HG03108 (cell line): ENCODE measurements at regions not wholly inside any gene's neighbourhood (a gene's known extent, or its start where the extent isn't known, plus 50 kb on each side); places are given as distances from the start of the nearest gene placed in this dataset.

Experiments
- ATAC-seq: cut with Tn5 transposase; IDR thresholded peaks from one replicate; pipeline ENCODE4 v1.9.1; 2021; ENCODE audit warnings: moderate library complexity; ENCODE audit not compliant: unreplicated experiment

DNA sequence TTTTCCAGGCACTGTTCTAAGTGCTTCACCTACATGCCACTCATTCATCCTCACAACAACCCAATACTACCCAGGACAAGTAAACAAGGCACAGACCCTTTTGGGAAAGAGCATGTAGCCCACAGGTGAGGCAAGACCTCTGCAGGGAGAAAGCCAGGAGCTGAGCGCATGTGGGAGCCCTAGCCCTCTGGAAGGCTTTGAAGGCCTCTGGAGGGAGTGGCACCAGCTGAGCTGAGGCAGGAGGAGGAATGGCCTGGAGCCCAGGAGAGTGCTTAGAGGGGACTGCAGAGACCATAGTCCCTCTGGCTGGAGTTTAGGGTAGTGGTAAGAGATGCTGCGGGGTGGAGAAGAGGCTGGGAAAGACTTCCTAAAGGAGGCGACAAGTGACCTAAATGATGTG is 516.5 kb downstream of the FUT8 start:
- ATAC-seq: no peak

DNA sequence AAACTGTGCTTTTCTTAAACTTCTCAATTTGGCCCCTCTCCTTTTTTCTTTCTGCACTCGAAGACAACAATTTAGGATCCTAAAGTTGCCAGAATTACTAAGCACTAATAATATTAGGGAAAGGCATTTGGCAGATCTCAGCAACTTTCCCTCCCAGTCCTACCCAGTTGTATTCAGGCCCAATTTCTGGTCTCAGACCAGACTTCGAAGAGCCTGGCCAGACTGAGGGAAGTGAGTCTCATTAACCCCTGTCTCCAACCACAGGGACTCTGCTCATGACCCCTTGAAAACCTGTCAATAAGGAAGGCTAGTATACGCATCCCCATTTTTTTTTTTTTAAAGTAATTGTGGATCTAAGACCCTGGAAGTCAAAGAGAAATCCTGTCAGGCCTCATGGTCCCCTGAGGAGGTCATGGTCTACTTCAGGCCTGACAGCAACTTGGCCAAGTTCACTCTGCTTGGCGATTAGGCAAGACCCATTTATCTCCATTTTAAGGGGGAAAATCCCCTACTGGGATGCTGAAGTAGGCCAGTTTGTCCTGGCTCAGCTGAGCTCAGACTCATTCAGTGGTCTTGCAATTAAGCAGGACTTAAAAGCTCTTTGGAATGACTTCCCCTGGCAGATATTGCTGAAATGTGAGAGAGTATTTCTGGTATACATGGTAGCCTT is 521.0 kb downstream of the FUT8 start:
- ATAC-seq: no peak

- ATAC-seq: no peak
Observed at GRCh38 chr14:65934070-65934435, 521.5 kb downstream of the FUT8 start.

DNA sequence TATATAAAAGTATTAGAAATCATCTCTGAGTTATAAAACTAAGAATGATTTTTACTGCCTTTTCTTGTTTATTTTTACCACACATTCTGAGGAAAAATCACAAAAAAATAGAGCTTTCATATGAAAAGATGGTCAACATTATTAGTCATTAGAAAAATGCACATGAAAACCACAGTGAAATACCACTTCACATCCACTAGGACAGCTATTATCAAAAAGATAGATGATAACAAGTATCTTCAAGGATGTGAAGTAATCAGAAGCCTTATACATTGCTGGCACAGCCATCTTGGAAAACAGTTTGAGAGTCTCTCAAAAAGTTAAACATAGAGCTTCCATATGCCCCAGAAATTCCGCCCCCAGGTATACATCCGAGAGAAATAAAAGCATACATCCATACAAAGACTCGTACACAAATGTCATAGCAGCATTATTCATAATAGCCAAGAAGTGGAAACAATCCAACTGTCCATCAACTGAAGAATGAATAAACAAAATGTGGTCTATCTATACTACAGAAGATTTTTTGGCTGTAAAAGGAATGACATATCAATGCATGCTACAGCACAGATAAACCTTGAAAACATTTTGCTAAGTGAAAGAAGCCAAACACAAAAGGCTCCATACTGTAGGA is 523.9 kb downstream of the FUT8 start:
- ATAC-seq: no peak

DNA sequence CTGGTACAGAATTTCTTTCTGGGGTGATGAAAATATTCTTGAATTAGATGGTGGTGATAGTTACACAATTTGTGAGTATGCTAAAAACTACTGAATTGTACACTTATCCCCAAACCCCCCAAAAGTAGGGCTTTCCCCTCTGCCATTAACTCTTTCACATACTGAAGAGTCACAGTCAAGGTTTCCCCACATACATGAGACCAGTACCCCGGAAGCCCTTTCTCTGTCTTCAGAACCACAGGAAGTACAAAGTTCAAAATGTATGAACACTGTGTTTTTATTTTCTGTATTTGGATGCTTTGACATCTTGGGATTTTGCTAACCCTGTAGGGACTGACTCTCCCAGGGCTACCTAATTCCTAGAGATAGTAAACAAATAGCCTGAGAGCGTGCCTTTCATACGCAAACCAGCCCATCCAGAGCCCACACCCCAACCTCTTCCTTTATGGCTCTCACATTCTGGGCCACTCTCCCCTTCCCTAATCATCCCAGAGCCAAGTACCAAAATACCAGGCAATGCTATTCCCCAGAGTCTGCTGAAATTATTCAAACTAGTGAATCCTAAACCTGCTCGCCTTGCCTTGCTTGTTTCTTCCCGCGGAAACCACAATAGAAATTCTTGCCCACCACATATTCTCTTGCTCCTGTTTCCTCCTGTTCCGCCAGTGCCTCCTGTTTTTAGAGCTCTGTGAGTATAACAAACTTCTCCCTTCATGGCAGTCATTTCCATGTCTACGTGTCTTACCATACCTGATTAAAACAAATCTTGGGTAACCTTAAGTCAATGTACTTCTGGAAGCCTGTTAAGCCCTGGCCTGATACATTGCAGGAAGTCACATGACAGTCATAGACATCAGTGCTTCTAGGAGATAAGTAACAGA is 524.8 kb downstream of the FUT8 start:
- no peak for ATAC-seq

GRCh38 chr14:65937960-65938316 is 525.4 kb downstream of the FUT8 start:
- no peak for ATAC-seq

- ATAC-seq: no peak
Observed at GRCh38 chr14:65938738-65939137, 526.2 kb downstream of the FUT8 start.

GRCh38 chr14:65939184-65939583 is 526.7 kb downstream of the FUT8 start:
- ATAC-seq: no peak

- no peak for ATAC-seq
Observed at GRCh38 chr14:65940056-65940735, 527.7 kb downstream of the FUT8 start.

- ATAC-seq: no peak
Observed at GRCh38 chr14:65941091-65941490, 528.6 kb downstream of the FUT8 start.

DNA sequence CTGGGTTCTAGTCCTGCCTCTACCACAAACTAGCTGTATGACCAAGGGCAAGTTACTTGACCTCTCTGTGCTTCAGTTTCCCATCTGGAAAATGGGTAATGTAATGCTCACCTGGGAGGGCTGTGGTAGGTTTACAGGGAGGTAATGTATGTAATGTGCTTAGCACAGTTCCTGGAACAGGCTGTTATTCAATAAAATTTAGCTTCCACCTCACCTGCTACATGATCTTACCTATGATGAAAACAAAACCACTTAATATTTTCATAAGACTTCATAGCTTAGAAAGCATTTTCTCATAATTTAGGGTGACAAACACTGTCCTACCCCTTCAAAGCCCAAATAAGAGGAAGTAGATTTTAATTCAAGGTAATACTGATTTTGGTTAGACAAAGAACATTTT is 530.6 kb downstream of the FUT8 start:
- ATAC-seq: no peak

DNA sequence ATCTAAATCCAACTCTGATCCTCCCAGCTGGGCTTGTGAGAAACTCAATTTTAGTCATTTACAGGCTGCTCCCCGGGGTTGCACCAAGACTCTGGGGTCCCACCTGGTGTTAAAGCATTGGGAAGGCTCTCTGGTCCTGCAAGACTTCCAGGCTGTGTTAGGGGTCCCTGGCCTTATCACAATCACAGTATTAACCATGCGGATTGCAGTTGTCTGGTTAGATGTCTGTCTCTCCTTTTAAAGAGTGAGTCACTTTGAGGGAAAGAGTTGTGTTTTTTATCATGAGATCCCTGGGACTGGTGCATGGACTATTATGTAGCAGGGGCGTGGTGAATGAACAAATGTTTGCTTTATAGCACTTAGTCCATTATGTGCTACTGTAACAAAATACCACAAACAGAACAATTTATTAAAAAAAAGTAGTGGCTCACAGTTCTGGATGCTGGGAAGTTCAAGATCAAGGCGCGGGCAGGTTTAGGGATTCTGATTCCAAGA is 531.4 kb downstream of the FUT8 start:
- no peak for ATAC-seq

- no peak for ATAC-seq
Observed at GRCh38 chr14:65945327-65945726, 532.8 kb downstream of the FUT8 start.

DNA sequence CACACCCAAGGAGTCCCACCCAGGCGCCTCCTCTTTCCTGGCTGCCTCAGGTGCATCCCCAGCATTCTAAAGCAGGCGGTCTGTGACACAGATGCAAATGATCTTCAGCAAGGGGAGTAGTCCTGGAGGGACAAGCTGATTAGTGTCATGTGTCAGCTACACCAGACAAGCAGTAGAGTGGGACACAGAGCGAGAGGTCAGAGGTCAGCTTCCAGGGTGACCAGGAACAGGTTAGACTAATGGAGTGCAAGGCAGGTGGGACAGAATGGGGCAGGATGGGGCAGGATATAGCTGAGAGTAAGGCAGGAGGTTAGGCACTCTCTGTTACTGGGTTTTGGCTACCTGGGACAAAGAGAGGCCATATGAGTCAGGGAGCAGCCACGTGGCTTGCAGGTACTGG is 534.0 kb downstream of the FUT8 start:
- ATAC-seq: no peak

GRCh38 chr14:65948302-65948701 is 535.8 kb downstream of the FUT8 start:
- no peak for ATAC-seq

GRCh38 chr14:65949711-65950516 is 536.3 kb upstream of the CCDC196 start:
- peak; percentile 50 for ATAC-seq

- ATAC-seq: no peak
Observed at GRCh38 chr14:65954942-65955341, 531.2 kb upstream of the CCDC196 start.

DNA sequence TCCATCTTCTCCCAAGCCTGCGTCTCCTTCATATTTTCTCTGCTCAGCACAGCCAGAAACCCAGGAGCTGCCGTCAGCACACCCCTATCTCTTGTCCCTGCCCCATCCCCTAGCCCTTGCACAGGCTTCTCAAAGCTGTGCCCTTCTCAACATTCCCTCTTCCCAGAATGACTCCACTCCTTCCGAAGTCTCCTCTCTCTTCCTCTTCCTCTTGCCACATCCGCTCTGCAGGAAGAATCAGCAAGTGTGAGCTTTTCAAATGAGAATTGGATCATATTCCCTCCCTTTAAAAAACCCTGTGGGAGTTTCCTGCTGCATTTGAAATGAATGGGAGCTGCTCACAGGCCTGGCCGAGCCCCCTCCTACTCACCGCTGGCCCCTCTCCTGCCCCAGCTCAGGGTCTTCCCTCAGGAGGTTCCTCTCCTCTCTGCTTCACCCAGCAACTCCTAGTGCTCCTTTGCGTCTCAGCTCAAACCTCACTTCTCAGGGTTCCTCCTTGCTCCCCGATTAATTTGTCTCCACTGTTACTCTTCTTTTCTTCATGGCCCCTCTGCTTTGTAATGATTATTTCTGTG is 528.5 kb upstream of the CCDC196 start:
- no peak for ATAC-seq

DNA sequence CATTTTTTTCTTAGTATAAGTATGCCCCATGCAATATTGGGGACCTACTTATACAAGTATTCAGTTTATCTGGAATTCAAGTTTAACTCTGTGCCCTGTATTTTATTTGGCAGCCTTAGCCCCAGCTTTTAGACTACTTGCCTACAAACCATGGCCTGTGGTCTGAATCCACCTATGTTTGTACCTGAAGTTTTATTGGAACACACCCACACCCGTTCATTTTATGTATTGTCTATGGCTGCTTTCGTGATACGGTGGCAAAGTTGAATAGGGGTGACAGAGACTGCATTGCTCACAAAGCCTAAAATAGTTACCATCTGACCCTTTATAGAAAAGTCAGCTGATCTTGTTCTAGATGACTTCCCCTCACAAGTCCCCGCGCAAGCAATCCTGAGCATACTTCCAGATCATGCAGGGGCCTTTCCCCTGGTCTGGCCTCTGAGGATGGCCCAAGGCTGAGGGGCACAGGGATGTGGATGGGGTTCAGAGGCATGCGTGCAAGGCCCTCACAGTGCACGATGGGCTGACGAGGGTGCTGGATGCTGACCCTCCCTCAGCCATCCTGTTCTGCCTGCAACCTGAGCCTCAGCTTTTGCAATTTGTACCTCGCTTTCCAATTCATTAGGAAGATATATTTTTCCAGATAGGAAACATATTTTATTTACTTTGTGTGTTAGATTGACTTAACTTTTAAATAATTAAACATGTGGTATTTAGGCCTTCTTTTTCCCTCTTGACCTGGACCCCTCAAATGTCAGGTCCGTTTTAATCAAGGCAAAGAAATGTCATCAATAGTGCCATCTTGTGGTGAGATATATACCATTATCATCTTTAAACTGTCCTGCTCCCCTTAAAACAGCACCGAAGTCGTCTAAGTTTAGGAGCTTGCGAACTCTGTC is 527.3 kb upstream of the CCDC196 start:
- peak; percentile 33 for ATAC-seq
